IPS DF 6.9 (cell line): ENCODE measurements at regions not wholly inside any gene's neighbourhood (a gene's known extent, or its start where the extent isn't known, plus 50 kb on each side); places are given as distances from the start of the nearest gene placed in this dataset.

Experiments used
- DNase-seq: peaks from one replicate; pipeline ENCODE4 v3.0.0-alpha.2; 2013; ENCODE audit warnings: low read depth, low spot score
- H3K27ac ChIP-seq: one replicate; pipeline ENCODE4 v1.5.1; 2013; ENCODE audit warnings: low read length, control low read depth
- H3K27me3 ChIP-seq: 2 replicates; pipeline ENCODE4 v1.6.1; 2013; ENCODE audit warnings: mild to moderate bottlenecking, low read length; ENCODE audit not compliant: control insufficient read depth, insufficient read depth
- H3K36me3 ChIP-seq: 2 replicates; pipeline ENCODE4 v1.6.1; 2013; ENCODE audit warnings: low read length; ENCODE audit not compliant: control insufficient read depth, insufficient read depth
- H3K4me1 ChIP-seq: 2 replicates; pipeline ENCODE4 v1.6.1; 2013; ENCODE audit warnings: low read length; ENCODE audit not compliant: control insufficient read depth, insufficient read depth
- H3K4me3 ChIP-seq: 2 replicates; pipeline ENCODE4 v1.5.1; 2013; ENCODE audit warnings: mild to moderate bottlenecking, low read length
- H3K9me3 ChIP-seq: 2 replicates; pipeline ENCODE4 v1.6.1; 2013; ENCODE audit warnings: low read length, inconsistent platforms; ENCODE audit not compliant: control insufficient read depth, insufficient read depth
- WGBS: extraction: QIAGEN DNeasy Blood & Tissue Kit; methylation state at CpG from one replicate; pipeline ENCODE4 v1.1.7; 2013; ENCODE audit warnings: mixed read lengths, missing lambda C conversion rate; ENCODE audit not compliant: insufficient read length, insufficient coverage; 5-methylcytosine and 5-hydroxymethylcytosine counted together

DNA sequence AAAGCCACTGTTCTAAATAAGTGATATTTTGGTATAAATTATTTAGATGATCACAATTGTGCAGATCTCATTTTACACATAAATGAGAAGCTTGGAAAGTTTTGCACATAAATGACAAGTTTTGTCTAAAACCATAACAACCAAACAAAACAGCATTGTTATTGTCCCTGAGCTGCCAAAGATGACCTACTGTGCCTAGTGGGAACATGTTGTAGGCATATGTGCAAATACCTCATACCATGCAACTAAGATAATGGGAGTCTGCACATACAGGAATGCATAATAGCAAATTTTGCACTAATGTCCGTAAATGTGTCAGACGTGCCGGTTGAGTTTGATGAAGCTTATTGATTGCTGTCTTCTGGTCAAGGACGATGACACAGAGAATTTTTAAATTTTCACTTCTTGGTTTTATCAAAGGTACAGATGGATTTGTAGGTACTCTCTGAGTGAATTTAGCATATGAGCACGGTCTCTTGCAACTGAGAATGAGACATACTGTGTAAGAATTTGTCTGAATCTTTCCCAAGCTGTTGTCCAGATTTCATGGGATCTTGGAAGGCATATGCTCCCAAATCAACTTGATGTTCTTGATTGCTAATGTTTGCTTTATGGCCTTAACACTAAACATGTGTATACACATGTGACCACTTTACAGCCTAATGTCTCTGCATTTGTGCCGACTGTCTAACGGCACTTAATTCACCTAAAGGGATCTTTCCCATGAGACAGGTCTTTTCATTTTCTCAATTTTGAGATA is 1133.5 kb downstream of the FAT4 start:
- WGBS: no CpG with 5 or more reads among the region's 7 CpGs
- no peak overlapping the region for H3K4me3 ChIP-seq
- peaks cover 2% of the 10 kb centered on the region; the same call in 1 of the 2 replicates for H3K4me1 ChIP-seq
- H3K27ac ChIP-seq: no peak overlapping the region
- H3K36me3 ChIP-seq: no peaks in the 10 kb centered on the region
- no peak for DNase-seq
- no peaks in the 10 kb centered on the region for H3K27me3 ChIP-seq
- no peaks in the 10 kb centered on the region for H3K9me3 ChIP-seq

DNA sequence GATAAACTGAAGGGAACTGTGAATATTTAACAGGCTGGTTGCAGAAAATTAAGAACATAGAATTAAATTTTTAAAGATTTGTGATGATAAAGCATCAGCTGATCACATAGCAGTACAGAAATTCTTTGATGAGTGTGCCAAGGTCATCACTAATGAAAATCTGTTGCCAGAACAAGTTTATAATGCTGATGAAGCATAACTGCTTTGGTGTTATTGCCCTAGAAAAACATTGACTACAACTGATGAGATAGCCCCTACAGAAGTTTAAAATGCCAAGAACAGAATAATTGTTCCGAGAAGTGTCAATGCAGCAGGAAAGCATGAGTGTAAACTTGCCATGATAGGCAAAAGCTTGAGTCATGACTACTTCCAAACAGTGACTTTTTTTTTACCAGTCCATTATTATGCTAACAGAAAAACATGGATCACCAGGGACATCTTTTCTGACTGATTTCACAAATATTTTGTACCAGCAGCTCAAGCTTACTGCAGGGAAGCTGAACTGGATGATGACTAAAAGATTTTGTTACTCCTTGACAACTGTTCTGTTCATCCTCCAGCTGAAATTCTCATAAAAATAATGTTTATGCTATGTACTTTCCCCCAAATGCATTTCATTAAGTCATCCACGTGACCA is 1136.6 kb downstream of the FAT4 start:
- H3K9me3 ChIP-seq: no peaks in the 10 kb centered on the region
- no peaks in the 10 kb centered on the region for H3K4me1 ChIP-seq
- WGBS: no CpG with 5 or more reads among the region's 2 CpGs
- DNase-seq: no peak
- no peaks in the 10 kb centered on the region for H3K27me3 ChIP-seq
- H3K36me3 ChIP-seq: no peaks in the 10 kb centered on the region
- no peak overlapping the region for H3K4me3 ChIP-seq
- no peak overlapping the region for H3K27ac ChIP-seq

DNA sequence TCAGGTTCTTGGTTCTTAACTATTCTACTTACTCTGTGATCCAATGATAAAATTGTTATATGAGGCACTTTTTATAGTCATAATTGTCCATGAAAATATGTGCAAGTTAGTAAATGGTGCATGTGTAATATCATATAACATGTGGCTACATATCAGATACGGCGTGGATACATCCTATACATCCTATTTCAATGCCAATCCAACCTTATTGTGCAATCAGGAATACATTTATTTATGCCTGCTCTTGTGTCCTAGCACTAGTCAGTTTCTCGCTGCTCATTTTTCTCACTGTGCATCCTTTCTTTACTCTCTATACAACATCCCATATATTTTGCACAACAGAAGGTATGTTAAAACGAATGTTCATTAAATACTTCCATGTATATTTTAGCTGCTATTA is 1141.1 kb downstream of the FAT4 start:
- WGBS: no CpG with 5 or more reads among the region's 4 CpGs
- no peaks in the 10 kb centered on the region for H3K9me3 ChIP-seq
- DNase-seq: no peak

DNA sequence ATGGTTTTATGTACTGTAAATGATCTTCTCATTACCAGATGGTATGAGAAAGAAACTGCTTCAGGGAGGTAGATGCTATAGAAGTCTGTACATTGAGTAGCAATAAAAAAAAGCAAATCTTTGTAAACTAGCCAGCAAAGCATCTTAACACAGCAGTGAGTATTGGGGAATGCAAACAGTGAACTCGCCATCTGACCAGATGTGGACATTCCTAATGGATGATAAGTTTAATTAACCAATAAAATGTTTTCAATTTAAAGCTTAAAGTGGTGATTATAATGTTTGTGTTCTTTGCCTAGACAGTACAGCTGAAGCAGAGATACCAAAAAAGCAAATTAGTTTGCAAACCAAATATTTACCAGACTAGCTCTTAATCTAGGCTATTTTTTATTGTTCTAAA is 1144.2 kb downstream of the FAT4 start:
- Histone ChIP-seq H3K4me1 (no peaks in the 10 kb centered on the region), H3K36me3 (no peaks in the 10 kb centered on the region), H3K27ac (no peak overlapping the region), H3K4me3 (no peak overlapping the region), H3K9me3 (no peaks in the 10 kb centered on the region), H3K27me3 (no peaks in the 10 kb centered on the region)
- no CpG with 5 or more reads among the region's 1 CpG for WGBS
- DNase-seq: no peak

More for the DNA sequence above, 1141.1 kb downstream of the FAT4 start:
- H3K4me1 ChIP-seq: no peaks in the 10 kb centered on the region
- H3K27ac ChIP-seq: no peak overlapping the region
- no peaks in the 10 kb centered on the region for H3K36me3 ChIP-seq
- H3K27me3 ChIP-seq: no peaks in the 10 kb centered on the region
- no peak overlapping the region for H3K4me3 ChIP-seq

DNA sequence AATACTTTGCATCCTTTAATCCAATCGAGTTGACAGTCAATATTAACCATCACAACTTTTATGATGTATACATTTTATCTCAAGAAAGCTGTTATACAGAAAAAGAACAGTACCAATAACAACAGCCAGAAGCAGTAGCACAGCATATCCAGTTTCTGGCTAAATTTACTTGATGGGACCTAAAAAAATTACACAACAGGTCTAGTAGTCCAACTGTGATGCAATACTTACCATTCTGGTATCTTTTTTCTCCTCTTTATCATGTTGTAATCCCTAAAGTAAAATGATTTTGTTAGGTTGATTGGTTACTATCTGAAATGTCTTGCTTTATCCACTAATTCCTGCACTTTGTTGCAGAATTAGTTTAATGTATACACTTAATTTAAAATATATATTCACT is 1150.6 kb downstream of the FAT4 start:
- Histone ChIP-seq H3K36me3 (no peaks in the 10 kb centered on the region), H3K27me3 (no peaks in the 10 kb centered on the region), H3K9me3 (no peaks in the 10 kb centered on the region), H3K27ac (no peak overlapping the region), H3K4me1 (no peaks in the 10 kb centered on the region), H3K4me3 (no peak overlapping the region)
- DNase-seq: no peak
- no CpG with 5 or more reads among the region's 1 CpG for WGBS

DNA sequence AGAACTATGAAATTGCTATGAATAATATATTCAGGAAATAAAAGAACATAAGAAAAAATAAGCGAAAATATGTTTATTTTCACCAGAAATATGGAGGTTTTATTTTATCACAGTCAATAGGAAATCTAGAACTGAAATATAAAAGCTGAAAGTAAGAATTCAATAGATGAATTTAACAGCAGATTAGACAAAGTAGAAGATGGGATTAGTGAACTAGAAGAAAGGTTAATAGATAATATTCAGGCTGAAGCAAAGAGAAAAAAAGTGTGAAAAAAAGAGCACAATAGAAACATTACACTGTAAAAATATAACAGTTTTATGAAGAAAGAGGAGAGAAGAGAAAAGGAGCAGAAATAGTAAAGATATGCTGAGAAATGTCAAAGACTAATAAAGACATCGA is 1152.1 kb downstream of the FAT4 start:
- Histone ChIP-seq H3K27ac (no peak overlapping the region), H3K27me3 (no peaks in the 10 kb centered on the region), H3K9me3 (no peaks in the 10 kb centered on the region), H3K36me3 (no peaks in the 10 kb centered on the region), H3K4me3 (no peak overlapping the region), H3K4me1 (no peaks in the 10 kb centered on the region)
- no peak for DNase-seq
- WGBS: no CpG with 5 or more reads among the region's 2 CpGs

DNA sequence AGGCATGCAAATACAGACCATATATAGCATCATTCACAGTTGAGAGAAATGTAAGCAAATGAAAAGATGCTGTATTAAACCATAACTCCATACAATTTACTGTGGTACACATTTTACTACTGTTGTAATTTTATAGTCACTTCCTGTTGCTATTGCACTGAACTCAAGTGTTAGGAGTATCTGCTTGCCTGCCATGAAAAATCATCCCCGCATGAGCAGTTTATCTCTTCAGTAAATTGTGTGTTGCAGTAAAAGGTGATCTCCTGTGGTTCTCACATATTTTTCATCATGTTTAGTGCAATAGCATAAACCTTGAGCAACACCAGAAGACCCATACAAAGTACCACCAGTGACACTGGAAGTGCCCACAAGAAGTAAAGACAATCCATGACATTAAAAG is 1153.4 kb downstream of the FAT4 start:
- Histone ChIP-seq H3K9me3 (no peaks in the 10 kb centered on the region), H3K27me3 (no peaks in the 10 kb centered on the region), H3K4me1 (no peaks in the 10 kb centered on the region), H3K36me3 (no peaks in the 10 kb centered on the region), H3K4me3 (no peak overlapping the region), H3K27ac (no peak overlapping the region)
- DNase-seq: no peak
- no CpG with 5 or more reads among the region's 1 CpG for WGBS

DNA sequence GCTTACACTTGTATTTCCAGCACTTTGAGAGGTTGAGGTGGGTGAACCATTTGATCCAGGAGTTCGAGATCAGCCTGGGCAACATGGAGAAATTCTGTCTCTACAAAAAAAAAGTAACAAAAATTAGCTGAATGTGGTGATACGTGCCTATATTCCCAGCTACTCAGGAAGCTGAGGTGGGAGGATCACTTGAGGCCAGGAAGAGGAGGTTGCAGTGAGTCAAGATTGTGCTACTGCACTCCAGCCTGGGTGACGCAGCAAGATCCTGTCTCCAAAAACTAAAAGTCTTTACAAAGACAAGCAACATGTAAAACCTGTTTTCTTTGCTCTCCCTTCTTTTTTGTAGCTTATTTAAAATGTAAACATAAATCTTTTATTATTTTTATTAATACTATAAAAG is 1156.1 kb downstream of the FAT4 start:
- no CpG with 5 or more reads among the region's 3 CpGs for WGBS
- H3K27ac ChIP-seq: no peak overlapping the region

DNA sequence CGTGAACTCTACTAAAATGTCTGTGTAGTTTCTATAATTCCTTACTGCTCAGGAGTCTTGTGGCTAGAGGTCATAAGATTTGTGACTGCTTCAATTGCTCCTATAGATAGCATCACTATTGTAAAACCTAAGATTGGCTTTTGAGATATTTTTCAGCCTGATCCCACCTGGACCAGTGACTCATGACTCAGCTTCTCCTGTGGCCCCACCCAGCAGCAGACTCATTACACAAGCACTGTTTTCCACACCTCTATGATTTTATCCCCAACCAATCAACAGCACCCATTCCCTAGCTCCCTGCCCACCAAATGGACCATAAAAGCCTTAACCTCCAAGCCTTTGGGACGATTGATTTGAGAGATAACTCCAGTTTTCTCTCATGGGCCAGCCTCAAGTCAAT is 1157.0 kb upstream of the INTU start:
- DNase-seq: no peak
- H3K9me3 ChIP-seq: no peaks in the 10 kb centered on the region

More for the DNA sequence above, 1156.1 kb downstream of the FAT4 start:
- Histone ChIP-seq H3K9me3 (no peaks in the 10 kb centered on the region), H3K4me1 (no peaks in the 10 kb centered on the region), H3K4me3 (no peak overlapping the region), H3K36me3 (no peaks in the 10 kb centered on the region), H3K27me3 (no peaks in the 10 kb centered on the region)
- DNase-seq: no peak

DNA sequence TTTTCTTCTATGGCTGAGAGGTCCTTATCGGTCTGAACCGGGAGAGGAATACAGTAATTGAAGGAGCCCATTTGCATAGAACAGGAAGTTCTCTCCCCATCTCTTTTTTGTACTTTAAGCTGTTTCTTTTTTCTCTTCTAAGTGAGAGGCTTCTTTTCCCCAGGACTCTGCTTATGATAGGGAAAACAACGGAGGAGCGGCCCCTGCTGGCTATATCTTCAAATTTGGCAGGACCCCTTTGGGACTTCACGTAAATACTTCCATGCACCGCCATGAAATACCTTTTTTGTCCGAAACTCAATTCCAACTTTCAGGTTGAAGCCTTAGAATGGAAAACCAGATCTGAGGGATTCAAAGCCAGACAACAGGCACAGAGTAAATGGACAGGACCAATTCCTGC is 1153.0 kb upstream of the INTU start:
- peak; percentile 2 for DNase-seq

More for the DNA sequence above, 1157.0 kb upstream of the INTU start:
- WGBS: no CpG with 5 or more reads among the region's 2 CpGs
- H3K4me3 ChIP-seq: no peak overlapping the region
- H3K4me1 ChIP-seq: no peaks in the 10 kb centered on the region
- H3K27me3 ChIP-seq: no peaks in the 10 kb centered on the region
- H3K36me3 ChIP-seq: no peaks in the 10 kb centered on the region
- no peak overlapping the region for H3K27ac ChIP-seq

DNA sequence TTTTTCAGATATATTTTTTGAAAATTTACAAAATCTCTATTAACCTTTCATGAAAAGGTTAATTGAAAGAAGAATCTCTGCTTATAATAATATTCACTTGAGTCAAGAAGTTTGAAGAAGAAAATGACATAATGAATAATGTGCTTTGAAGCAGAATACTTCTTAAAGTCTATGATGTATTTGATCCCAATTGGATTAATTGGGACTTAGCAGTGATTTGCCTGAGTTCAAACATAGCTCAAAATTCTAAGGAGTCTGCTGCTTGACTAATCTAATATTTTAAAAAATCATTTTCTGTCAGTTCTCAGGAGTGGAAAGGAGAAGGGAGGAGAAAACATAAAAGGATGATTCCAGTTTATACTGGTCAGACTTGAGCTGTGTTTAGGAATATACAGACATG is 1150.4 kb upstream of the INTU start:
- H3K27ac ChIP-seq: no peak overlapping the region
- DNase-seq: no peak

More for the DNA sequence above, 1153.0 kb upstream of the INTU start:
- Histone ChIP-seq H3K27me3 (no peaks in the 10 kb centered on the region), H3K36me3 (no peaks in the 10 kb centered on the region), H3K4me3 (no peak overlapping the region), H3K27ac (no peak overlapping the region), H3K9me3 (no peaks in the 10 kb centered on the region), H3K4me1 (no peaks in the 10 kb centered on the region)
- WGBS: no CpG with 5 or more reads among the region's 7 CpGs

More for the DNA sequence above, 1150.4 kb upstream of the INTU start:
- no peaks in the 10 kb centered on the region for H3K27me3 ChIP-seq
- H3K36me3 ChIP-seq: no peaks in the 10 kb centered on the region
- H3K4me1 ChIP-seq: no peaks in the 10 kb centered on the region
- no peaks in the 10 kb centered on the region for H3K9me3 ChIP-seq
- H3K4me3 ChIP-seq: no peak overlapping the region
